ENCODE measurements at regions not wholly inside any gene's neighbourhood (a gene's known extent, or its start where the extent isn't known, plus 50 kb on each side); places are given as distances from the start of the nearest gene placed in this dataset.

DNA sequence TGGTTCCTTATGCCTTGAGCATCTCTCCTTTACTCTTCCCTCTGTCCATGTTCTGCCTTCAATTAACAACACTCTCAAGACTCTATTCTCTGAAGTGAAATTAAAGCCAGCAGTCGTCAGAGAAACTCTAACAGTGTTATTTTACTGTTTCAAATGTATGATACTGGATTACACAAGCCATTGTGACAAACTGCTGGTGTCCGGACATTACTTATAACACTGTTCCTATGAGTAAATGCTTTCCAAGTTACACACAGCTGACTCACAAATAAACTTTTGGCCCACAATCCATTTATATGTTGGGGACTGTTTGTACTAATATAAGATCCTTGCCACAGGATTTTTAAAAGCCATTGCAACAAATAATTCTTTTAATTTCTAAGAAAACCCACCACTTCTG lies 63.2 kb upstream of the GHR start:
- no peak overlapping the region for H3K4me3 ChIP-seq (replicated peaks in 1 of 4; ENCODE audit: control extremely low read depth in 1 of 4, insufficient read depth in 1 of 4, low read depth in 3 of 4, low read length in 4 of 4)
- TF ChIP-seq EZH2 (IDR thresholded peaks at IDR 0.05; ENCODE audit: low read length, missing control alignments) = no peak
- TF ChIP-seq, protein P1, sequence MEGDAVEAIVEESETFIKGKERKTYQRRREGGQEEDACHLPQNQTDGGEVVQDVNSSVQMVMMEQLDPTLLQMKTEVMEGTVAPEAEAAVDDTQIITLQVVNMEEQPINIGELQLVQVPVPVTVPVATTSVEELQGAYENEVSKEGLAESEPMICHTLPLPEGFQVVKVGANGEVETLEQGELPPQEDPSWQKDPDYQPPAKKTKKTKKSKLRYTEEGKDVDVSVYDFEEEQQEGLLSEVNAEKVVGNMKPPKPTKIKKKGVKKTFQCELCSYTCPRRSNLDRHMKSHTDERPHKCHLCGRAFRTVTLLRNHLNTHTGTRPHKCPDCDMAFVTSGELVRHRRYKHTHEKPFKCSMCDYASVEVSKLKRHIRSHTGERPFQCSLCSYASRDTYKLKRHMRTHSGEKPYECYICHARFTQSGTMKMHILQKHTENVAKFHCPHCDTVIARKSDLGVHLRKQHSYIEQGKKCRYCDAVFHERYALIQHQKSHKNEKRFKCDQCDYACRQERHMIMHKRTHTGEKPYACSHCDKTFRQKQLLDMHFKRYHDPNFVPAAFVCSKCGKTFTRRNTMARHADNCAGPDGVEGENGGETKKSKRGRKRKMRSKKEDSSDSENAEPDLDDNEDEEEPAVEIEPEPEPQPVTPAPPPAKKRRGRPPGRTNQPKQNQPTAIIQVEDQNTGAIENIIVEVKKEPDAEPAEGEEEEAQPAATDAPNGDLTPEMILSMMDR (conservative IDR thresholded peaks at IDR 0.05 in 1 of 2, IDR thresholded peaks at IDR 0.05 in 1 of 2; ENCODE audit: low read depth in 1 of 2, low read length in 2 of 2) = no peak
- H2AFZ ChIP-seq (ENCODE audit: low read length) = no peak overlapping the region
- H3K4me2 ChIP-seq (ENCODE audit: extremely low read depth, insufficient read depth, low read length) = no peak overlapping the region
- H3K79me2 ChIP-seq (ENCODE audit: control insufficient read depth, insufficient read depth, low read length) = no peaks in the 10 kb centered on the region
- H3K27me3 ChIP-seq (ENCODE audit: control insufficient read depth, insufficient read depth, low read length) = no peaks in the 10 kb centered on the region
- no peaks in the 10 kb centered on the region for H3K9me3 ChIP-seq (ENCODE audit: control insufficient read depth, insufficient read depth, low read depth, low read length)
- H3K9ac ChIP-seq (ENCODE audit: insufficient read depth, low read length) = no peak overlapping the region
- H4K20me1 ChIP-seq (ENCODE audit: control insufficient read depth, extremely low read depth, insufficient read depth, low read length) = no peaks in the 10 kb centered on the region
- no peak overlapping the region for H3K27ac ChIP-seq (ENCODE audit: insufficient read depth, low read length)
- no peaks in the 10 kb centered on the region for H3K36me3 ChIP-seq (ENCODE audit: control insufficient read depth, insufficient read depth, low read length)
- H3K4me1 ChIP-seq (ENCODE audit: control insufficient read depth, extremely low read depth, insufficient read depth, low read length) = no peaks in the 10 kb centered on the region
- peak; percentile 2 to 90 for DNase-seq (ENCODE audit: low read depth in 2 of 2)

DNA sequence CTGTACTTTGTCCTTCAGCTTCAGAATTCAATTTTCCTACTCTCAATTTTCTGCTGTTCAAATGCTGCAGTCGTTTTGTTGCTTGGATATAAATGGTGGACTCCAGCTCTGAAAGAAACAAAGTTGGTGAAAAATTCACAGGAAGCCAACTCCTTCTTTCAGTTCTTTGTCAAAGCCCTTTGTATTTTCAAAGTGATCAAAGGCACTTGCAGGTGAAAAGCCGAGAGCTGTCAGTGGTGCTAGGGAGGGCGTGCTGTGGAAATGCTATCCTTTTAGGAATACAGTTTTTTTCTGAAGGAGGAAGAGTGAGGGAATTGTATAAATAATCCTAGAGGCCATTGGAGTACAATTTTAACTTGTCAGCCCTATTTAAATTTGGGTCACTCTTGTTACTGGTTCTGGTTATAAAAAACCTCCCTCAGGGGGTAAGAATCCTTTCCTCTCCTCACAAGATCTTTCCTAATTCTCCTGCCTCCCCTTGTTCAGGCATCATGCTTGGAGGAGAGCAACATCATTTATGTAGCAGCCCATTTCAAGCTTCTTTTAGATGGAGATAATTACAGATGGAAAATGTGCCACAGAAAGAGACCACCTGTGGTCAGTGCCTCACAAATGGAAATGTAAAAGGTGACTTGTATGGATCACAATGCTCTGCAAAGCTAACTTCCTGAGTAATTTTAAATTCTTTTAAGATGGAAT lies 62.5 kb upstream of the GHR start:
- H3K4me2 ChIP-seq (ENCODE audit: extremely low read depth, insufficient read depth, low read length) = no peak overlapping the region
- H3K4me3 ChIP-seq (replicated peaks in 1 of 4; ENCODE audit: control extremely low read depth in 1 of 4, insufficient read depth in 1 of 4, low read depth in 3 of 4, low read length in 4 of 4) = no peak overlapping the region

DNA sequence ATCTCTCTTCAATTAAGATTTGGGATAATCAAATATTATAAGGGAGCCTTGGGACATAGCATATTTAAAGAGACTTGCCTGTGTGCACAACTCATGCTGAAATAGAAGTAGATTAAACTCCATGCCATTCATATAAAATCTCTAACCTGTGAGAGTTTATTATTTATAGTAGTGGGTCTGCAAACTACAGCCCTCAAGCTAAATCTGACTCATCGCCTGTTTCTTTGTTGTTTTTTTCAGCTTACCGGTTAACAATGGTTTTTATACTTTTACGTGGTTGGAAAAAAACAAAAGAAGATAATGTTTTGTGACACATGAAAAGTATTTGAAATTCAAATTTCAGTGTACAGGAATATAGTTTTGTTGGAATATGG lies 61.9 kb upstream of the GHR start:
- H3K27ac ChIP-seq (ENCODE audit: insufficient read depth, low read length) = no peak overlapping the region
- H3K4me3 ChIP-seq (replicated peaks in 1 of 4; ENCODE audit: control extremely low read depth in 1 of 4, insufficient read depth in 1 of 4, low read depth in 3 of 4, low read length in 4 of 4) = no peak overlapping the region
- H3K4me2 ChIP-seq (ENCODE audit: extremely low read depth, insufficient read depth, low read length) = no peak overlapping the region
- H3K36me3 ChIP-seq (ENCODE audit: control insufficient read depth, insufficient read depth, low read length) = no peaks in the 10 kb centered on the region
- no peak overlapping the region for H3K9ac ChIP-seq (ENCODE audit: insufficient read depth, low read length)
- H3K9me3 ChIP-seq (ENCODE audit: control insufficient read depth, insufficient read depth, low read depth, low read length) = no peaks in the 10 kb centered on the region
- H4K20me1 ChIP-seq (ENCODE audit: control insufficient read depth, extremely low read depth, insufficient read depth, low read length) = no peaks in the 10 kb centered on the region
- TF ChIP-seq, protein P1 (conservative IDR thresholded peaks at IDR 0.05 in 1 of 2, IDR thresholded peaks at IDR 0.05 in 1 of 2; ENCODE audit: low read depth in 1 of 2, low read length in 2 of 2) = no peak
- no peak for TF ChIP-seq EZH2 (IDR thresholded peaks at IDR 0.05; ENCODE audit: low read length, missing control alignments)
- H3K4me1 ChIP-seq (ENCODE audit: control insufficient read depth, extremely low read depth, insufficient read depth, low read length) = no peaks in the 10 kb centered on the region
- no peaks in the 10 kb centered on the region for H3K27me3 ChIP-seq (ENCODE audit: control insufficient read depth, insufficient read depth, low read length)
- DNase-seq (ENCODE audit: low read depth in 2 of 2) = no peak
- no peak overlapping the region for H2AFZ ChIP-seq (ENCODE audit: low read length)
- no peaks in the 10 kb centered on the region for H3K79me2 ChIP-seq (ENCODE audit: control insufficient read depth, insufficient read depth, low read length)

More for the DNA sequence above, 62.5 kb upstream of the GHR start:
- no peak overlapping the region for H3K9ac ChIP-seq (ENCODE audit: insufficient read depth, low read length)
- no peak for DNase-seq (ENCODE audit: low read depth in 2 of 2)
- no peaks in the 10 kb centered on the region for H3K4me1 ChIP-seq (ENCODE audit: control insufficient read depth, extremely low read depth, insufficient read depth, low read length)
- no peak overlapping the region for H2AFZ ChIP-seq (ENCODE audit: low read length)
- H3K27me3 ChIP-seq (ENCODE audit: control insufficient read depth, insufficient read depth, low read length) = no peaks in the 10 kb centered on the region
- no peak for TF ChIP-seq EZH2 (IDR thresholded peaks at IDR 0.05; ENCODE audit: low read length, missing control alignments)
- no peak overlapping the region for H3K27ac ChIP-seq (ENCODE audit: insufficient read depth, low read length)
- H3K36me3 ChIP-seq (ENCODE audit: control insufficient read depth, insufficient read depth, low read length) = no peaks in the 10 kb centered on the region
- no peaks in the 10 kb centered on the region for H4K20me1 ChIP-seq (ENCODE audit: control insufficient read depth, extremely low read depth, insufficient read depth, low read length)
- no peaks in the 10 kb centered on the region for H3K9me3 ChIP-seq (ENCODE audit: control insufficient read depth, insufficient read depth, low read depth, low read length)
- H3K79me2 ChIP-seq (ENCODE audit: control insufficient read depth, insufficient read depth, low read length) = no peaks in the 10 kb centered on the region

Data from fibroblast of lung (primary cell).